ENCODE measurements at regions not wholly inside any gene's neighbourhood (a gene's known extent, or its start where the extent isn't known, plus 50 kb on each side); places are given as distances from the start of the nearest gene placed in this dataset.

GRCh38 chr15:25233766-25234350 lies 205.0 kb downstream of the UBE3A start:
- Histone ChIP-seq H3K4me1 (ENCODE audit: control insufficient read depth in 1 of 2, insufficient read depth in 2 of 2, low read depth in 1 of 2, low read length in 1 of 2) (no peaks in the 10 kb centered on the region), H3K4me2 (no peak overlapping the region), H3F3A (replicated peaks; ENCODE audit: insufficient read depth) (no peaks in the 10 kb centered on the region), H3K27me3 (ENCODE audit: insufficient read depth) (no peaks in the 10 kb centered on the region), H3K79me2 (ENCODE audit: insufficient read depth) (no peaks in the 10 kb centered on the region), H3K36me3 (replicated peaks in 1 of 2; ENCODE audit: control insufficient read depth in 1 of 2, insufficient read depth in 2 of 2, low read length in 1 of 2) (no peaks in the 10 kb centered on the region), H4K20me1 (ENCODE audit: insufficient read depth) (no peaks in the 10 kb centered on the region), H3K9ac (no peak overlapping the region), H3K9me3 (no peaks in the 10 kb centered on the region), H2AFZ (ENCODE audit: low read depth) (no peak overlapping the region), H3K4me3 (ENCODE audit: low read depth in 2 of 2, low read length in 1 of 2) (no peak overlapping the region), H3K27ac (ENCODE audit: low read depth in 2 of 2, low read length in 1 of 2) (no peak overlapping the region), H3K9me2 (no peaks in the 10 kb centered on the region)
- TF ChIP-seq, protein P1, sequence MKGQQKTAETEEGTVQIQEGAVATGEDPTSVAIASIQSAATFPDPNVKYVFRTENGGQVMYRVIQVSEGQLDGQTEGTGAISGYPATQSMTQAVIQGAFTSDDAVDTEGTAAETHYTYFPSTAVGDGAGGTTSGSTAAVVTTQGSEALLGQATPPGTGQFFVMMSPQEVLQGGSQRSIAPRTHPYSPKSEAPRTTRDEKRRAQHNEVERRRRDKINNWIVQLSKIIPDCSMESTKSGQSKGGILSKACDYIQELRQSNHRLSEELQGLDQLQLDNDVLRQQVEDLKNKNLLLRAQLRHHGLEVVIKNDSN (IDR thresholded peaks at IDR 0.05; ENCODE audit: borderline replicate concordance, low read depth): no peak
- no peak for TF ChIP-seq USF2 (IDR thresholded peaks at IDR 0.05; ENCODE audit: borderline replicate concordance, low read depth, low read length)
- ChIA-PET POLR2A (no interaction called here), CTCF (no interaction called here)
- DNase-seq: no peak
- WGBS (ENCODE audit: low lambda C conversion rate): 9% methylated on average over 4 of the region's 7 CpGs

- H3K4me2 ChIP-seq: no peak overlapping the region
- no peaks in the 10 kb centered on the region for H3K4me1 ChIP-seq (ENCODE audit: control insufficient read depth in 1 of 2, insufficient read depth in 2 of 2, low read depth in 1 of 2, low read length in 1 of 2)
- H3K9me2 ChIP-seq: no peaks in the 10 kb centered on the region
- H3K36me3 ChIP-seq (replicated peaks in 1 of 2; ENCODE audit: control insufficient read depth in 1 of 2, insufficient read depth in 2 of 2, low read length in 1 of 2): no peaks in the 10 kb centered on the region
- no peak overlapping the region; a peak in 1 of 4 replicates for H3K4me3 ChIP-seq (ENCODE audit: low read depth in 2 of 2, low read length in 1 of 2)
- POLR2A ChIA-PET: no interaction called here
- DNase-seq: no peak
- CTCF ChIA-PET: no interaction called here
- H2AFZ ChIP-seq (ENCODE audit: low read depth): no peak overlapping the region
- no peaks in the 10 kb centered on the region for H3K9me3 ChIP-seq
- H3K9ac ChIP-seq: no peak overlapping the region
- no peak for TF ChIP-seq NFIC (IDR thresholded peaks at IDR 0.05; ENCODE audit: borderline replicate concordance)
- TF ChIP-seq, protein P2, sequence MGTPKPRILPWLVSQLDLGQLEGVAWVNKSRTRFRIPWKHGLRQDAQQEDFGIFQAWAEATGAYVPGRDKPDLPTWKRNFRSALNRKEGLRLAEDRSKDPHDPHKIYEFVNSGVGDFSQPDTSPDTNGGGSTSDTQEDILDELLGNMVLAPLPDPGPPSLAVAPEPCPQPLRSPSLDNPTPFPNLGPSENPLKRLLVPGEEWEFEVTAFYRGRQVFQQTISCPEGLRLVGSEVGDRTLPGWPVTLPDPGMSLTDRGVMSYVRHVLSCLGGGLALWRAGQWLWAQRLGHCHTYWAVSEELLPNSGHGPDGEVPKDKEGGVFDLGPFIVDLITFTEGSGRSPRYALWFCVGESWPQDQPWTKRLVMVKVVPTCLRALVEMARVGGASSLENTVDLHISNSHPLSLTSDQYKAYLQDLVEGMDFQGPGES (IDR thresholded peaks at IDR 0.05; ENCODE audit: low read depth, low read length): no peak
- no peak for TF ChIP-seq POLR2AphosphoS5 (IDR thresholded peaks at IDR 0.05; ENCODE audit: low read depth, low read length)
- no peak for TF ChIP-seq CHD2 (IDR thresholded peaks at IDR 0.05; ENCODE audit: low read length, partially characterized antibody)
- no peaks in the 10 kb centered on the region for H3K27me3 ChIP-seq (ENCODE audit: insufficient read depth)
- WGBS (ENCODE audit: low lambda C conversion rate): 0% methylated on average over 4 of the region's 9 CpGs
- no peaks in the 10 kb centered on the region for H3F3A ChIP-seq (replicated peaks; ENCODE audit: insufficient read depth)
- H4K20me1 ChIP-seq (ENCODE audit: insufficient read depth): no peaks in the 10 kb centered on the region
- H3K27ac ChIP-seq (ENCODE audit: low read depth in 2 of 2, low read length in 1 of 2): no peak overlapping the region
- H3K79me2 ChIP-seq (ENCODE audit: insufficient read depth): no peaks in the 10 kb centered on the region
Observed at GRCh38 chr15:25234831-25235230, 204.0 kb downstream of the UBE3A start.

DNA sequence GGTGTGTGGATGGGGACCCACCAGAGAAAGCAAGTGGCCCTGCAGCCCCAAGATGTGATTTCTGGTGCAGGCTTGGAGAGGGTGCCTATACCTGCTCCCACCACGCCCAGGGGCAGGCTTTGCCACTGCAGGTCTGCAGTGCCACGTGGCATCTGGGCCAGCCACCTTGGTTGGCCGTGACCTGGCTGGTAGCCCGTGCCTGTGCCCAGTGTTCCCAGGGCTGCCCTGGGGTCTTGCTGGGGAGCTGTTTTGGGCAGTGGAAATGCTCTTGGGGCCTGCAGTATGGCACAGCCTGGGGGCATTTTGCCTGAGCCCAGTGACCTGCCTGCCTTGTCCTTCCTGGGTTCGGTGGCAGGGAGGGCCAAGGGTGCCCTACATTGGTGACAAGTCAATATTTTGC lies 203.4 kb downstream of the UBE3A start:
- H3K9me3 ChIP-seq: no peaks in the 10 kb centered on the region
- POLR2A ChIA-PET: no interaction called here
- H3K9me2 ChIP-seq: no peaks in the 10 kb centered on the region
- TF ChIP-seq FOSL2 (IDR thresholded peaks at IDR 0.05; ENCODE audit: borderline replicate concordance, low read depth) (no peak), FOXJ3 (CRISPR knock-in tag; IDR thresholded peaks at IDR 0.05) (no peak), MXI1 (IDR thresholded peaks at IDR 0.05; ENCODE audit: low read depth, low read length) (no peak), GATA2 (CRISPR knock-in tag; IDR thresholded peaks at IDR 0.05) (no peak), NFIC (IDR thresholded peaks at IDR 0.05; ENCODE audit: borderline replicate concordance) (no peak), YY1 (IDR thresholded peaks at IDR 0.05; ENCODE audit: low read depth) (no peak), TAF1 (IDR thresholded peaks at IDR 0.05; ENCODE audit: borderline replicate concordance, low read depth, low read length) (no peak), POLR2AphosphoS5 (IDR thresholded peaks at IDR 0.05; ENCODE audit: low read depth, low read length) (no peak), NRF1 (IDR thresholded peaks at IDR 0.05; ENCODE audit: low read depth, low read length) (no peak), RXRA (IDR thresholded peaks at IDR 0.05; ENCODE audit: borderline replicate concordance, low read depth) (no peak), ZBTB33 (IDR thresholded peaks at IDR 0.05; ENCODE audit: borderline replicate concordance, low read depth) (no peak), SMC3 (IDR thresholded peaks at IDR 0.05; ENCODE audit: low read depth, low read length) (no peak)
- TF ChIP-seq, protein P3, sequence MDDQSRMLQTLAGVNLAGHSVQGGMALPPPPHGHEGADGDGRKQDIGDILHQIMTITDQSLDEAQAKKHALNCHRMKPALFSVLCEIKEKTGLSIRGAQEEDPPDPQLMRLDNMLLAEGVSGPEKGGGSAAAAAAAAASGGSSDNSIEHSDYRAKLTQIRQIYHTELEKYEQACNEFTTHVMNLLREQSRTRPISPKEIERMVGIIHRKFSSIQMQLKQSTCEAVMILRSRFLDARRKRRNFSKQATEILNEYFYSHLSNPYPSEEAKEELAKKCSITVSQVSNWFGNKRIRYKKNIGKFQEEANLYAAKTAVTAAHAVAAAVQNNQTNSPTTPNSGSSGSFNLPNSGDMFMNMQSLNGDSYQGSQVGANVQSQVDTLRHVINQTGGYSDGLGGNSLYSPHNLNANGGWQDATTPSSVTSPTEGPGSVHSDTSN (IDR thresholded peaks at IDR 0.05): no peak

More for the DNA sequence above, 203.4 kb downstream of the UBE3A start:
- Histone ChIP-seq H2AFZ (ENCODE audit: low read depth) (no peak overlapping the region), H3K79me2 (ENCODE audit: insufficient read depth) (no peaks in the 10 kb centered on the region), H4K20me1 (ENCODE audit: insufficient read depth) (no peaks in the 10 kb centered on the region), H3F3A (replicated peaks; ENCODE audit: insufficient read depth) (no peaks in the 10 kb centered on the region), H3K4me3 (ENCODE audit: low read depth in 2 of 2, low read length in 1 of 2) (no peak overlapping the region; a peak in 1 of 4 replicates), H3K4me1 (ENCODE audit: control insufficient read depth in 1 of 2, insufficient read depth in 2 of 2, low read depth in 1 of 2, low read length in 1 of 2) (no peaks in the 10 kb centered on the region), H3K36me3 (replicated peaks in 1 of 2; ENCODE audit: control insufficient read depth in 1 of 2, insufficient read depth in 2 of 2, low read length in 1 of 2) (no peaks in the 10 kb centered on the region), H3K27ac (ENCODE audit: low read depth in 2 of 2, low read length in 1 of 2) (no peak overlapping the region), H3K27me3 (ENCODE audit: insufficient read depth) (no peaks in the 10 kb centered on the region), H3K4me2 (no peak overlapping the region), H3K9ac (no peak overlapping the region)
- CTCF ChIA-PET: no interaction called here
- no peak for DNase-seq
- no CpG with 5 or more reads among the region's 5 CpGs for WGBS (ENCODE audit: low lambda C conversion rate)
